ENCODE measurements at regions not wholly inside any gene's neighbourhood (a gene's known extent, or its start where the extent isn't known, plus 50 kb on each side); places are given as distances from the start of the nearest gene placed in this dataset.

- no peak for DNase-seq (ENCODE audit: low read depth in 1 of 2, low spot score in 1 of 2)
- Histone ChIP-seq H3K27ac (replicated peaks) (no peak overlapping the region), H3K4me3 (replicated peaks; ENCODE audit: insufficient read depth, low read length) (no peak overlapping the region), H3K27me3 (ENCODE audit: insufficient read depth, poor library complexity, severe bottlenecking) (no peaks in the 10 kb centered on the region)
- TF ChIP-seq POLR2AphosphoS5 (IDR thresholded peaks at IDR 0.05; ENCODE audit: low read depth), result no peak
- TF ChIP-seq REST (IDR thresholded peaks at IDR 0.05; ENCODE audit: insufficient replicate concordance, low read depth), result no peak
Measured at GRCh38 chr2:66679442-66679841, 244.5 kb downstream of the MEIS1 start.

DNA sequence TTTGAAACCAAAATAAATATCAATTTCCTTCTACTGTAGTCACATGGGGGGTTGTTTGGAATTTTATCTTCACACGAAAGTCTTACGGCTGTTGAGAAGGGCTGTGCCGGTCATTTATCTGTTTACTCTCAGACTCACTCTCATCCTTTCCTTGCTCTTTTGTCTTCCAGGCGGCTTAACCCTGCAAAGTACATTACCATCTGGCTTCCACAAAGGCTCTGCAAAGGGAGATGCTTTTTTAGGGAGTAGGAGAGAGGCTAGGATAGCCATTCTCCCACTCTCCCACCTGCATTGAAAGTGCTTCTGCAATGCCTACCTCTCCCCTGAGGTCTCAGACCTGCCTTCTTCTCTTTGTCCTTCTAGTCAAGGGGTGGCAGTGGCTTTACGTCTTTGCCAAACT is 247.6 kb downstream of the MEIS1 start:
- Histone ChIP-seq H3K27me3 (ENCODE audit: insufficient read depth, poor library complexity, severe bottlenecking) (no peaks in the 10 kb centered on the region), H3K4me3 (replicated peaks; ENCODE audit: insufficient read depth, low read length) (no peak overlapping the region), H3K27ac (replicated peaks) (no peak overlapping the region)
- DNase-seq (ENCODE audit: low read depth in 1 of 2, low spot score in 1 of 2), result no peak
- no peak for TF ChIP-seq POLR2AphosphoS5 (IDR thresholded peaks at IDR 0.05; ENCODE audit: low read depth)
- no peak for TF ChIP-seq SPI1 (IDR thresholded peaks at IDR 0.05; ENCODE audit: borderline replicate concordance, low read depth)
- TF ChIP-seq REST (IDR thresholded peaks at IDR 0.05; ENCODE audit: insufficient replicate concordance, low read depth), result no peak
- TF ChIP-seq GABPA (IDR thresholded peaks at IDR 0.05; ENCODE audit: low read depth), result no peak
- TF ChIP-seq CTCF (IDR thresholded peaks at IDR 0.05; ENCODE audit: insufficient read depth, low read length), result no peak

- TF ChIP-seq REST (IDR thresholded peaks at IDR 0.05; ENCODE audit: insufficient replicate concordance, low read depth) (no peak), GABPA (IDR thresholded peaks at IDR 0.05; ENCODE audit: low read depth) (no peak), SPI1 (IDR thresholded peaks at IDR 0.05; ENCODE audit: borderline replicate concordance, low read depth) (no peak), POLR2AphosphoS5 (IDR thresholded peaks at IDR 0.05; ENCODE audit: low read depth) (no peak), CTCF (IDR thresholded peaks at IDR 0.05; ENCODE audit: insufficient read depth, low read length) (no peak)
- Histone ChIP-seq H3K4me3 (replicated peaks; ENCODE audit: insufficient read depth, low read length) (no peak overlapping the region), H3K27ac (replicated peaks) (no peak overlapping the region), H3K27me3 (ENCODE audit: insufficient read depth, poor library complexity, severe bottlenecking) (no peaks in the 10 kb centered on the region)
- no peak for DNase-seq (ENCODE audit: low read depth in 1 of 2, low spot score in 1 of 2)
Measured at GRCh38 chr2:66683064-66683463, 248.1 kb downstream of the MEIS1 start.

DNA sequence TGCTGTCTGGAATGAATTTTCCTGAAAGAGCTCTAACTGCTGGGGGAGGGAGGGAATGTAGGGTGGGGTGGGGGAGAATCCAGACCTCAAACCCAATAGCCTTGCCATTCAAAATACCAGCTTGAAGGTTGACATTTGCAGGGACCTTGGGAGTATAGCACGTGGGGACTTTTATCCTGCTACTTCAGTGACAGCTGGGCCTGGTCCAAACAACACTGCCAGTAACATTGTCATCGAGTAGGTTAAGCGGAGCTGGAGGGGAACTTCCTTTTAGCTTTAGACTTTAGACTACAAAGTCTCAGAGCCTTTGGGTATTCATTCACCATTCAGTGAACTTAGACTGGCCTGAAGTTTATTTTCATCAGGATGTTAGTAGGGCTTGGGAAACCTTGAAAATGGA is 248.7 kb downstream of the MEIS1 start:
- TF ChIP-seq SPI1 (IDR thresholded peaks at IDR 0.05; ENCODE audit: borderline replicate concordance, low read depth) (no peak), REST (IDR thresholded peaks at IDR 0.05; ENCODE audit: insufficient replicate concordance, low read depth) (no peak), CTCF (IDR thresholded peaks at IDR 0.05; ENCODE audit: insufficient read depth, low read length) (no peak), GABPA (IDR thresholded peaks at IDR 0.05; ENCODE audit: low read depth) (no peak), POLR2AphosphoS5 (IDR thresholded peaks at IDR 0.05; ENCODE audit: low read depth) (no peak)
- Histone ChIP-seq H3K4me3 (replicated peaks; ENCODE audit: insufficient read depth, low read length) (no peak overlapping the region), H3K27ac (replicated peaks) (no peak overlapping the region), H3K27me3 (ENCODE audit: insufficient read depth, poor library complexity, severe bottlenecking) (no peaks in the 10 kb centered on the region)
- DNase-seq (ENCODE audit: low read depth in 1 of 2, low spot score in 1 of 2), result no peak
